C1 segment of cervical spinal cord (tissue), 14 donors: ENCODE measurements at regions not wholly inside any gene's neighbourhood (a gene's known extent, or its start where the extent isn't known, plus 50 kb on each side); places are given as distances from the start of the nearest gene placed in this dataset.

ENCODE experiments used
- DNase-seq, 14 donors: peaks; one replicate each; lab custom pipeline; 2025; lab: John Stamatoyannopoulos, UW

DNA sequence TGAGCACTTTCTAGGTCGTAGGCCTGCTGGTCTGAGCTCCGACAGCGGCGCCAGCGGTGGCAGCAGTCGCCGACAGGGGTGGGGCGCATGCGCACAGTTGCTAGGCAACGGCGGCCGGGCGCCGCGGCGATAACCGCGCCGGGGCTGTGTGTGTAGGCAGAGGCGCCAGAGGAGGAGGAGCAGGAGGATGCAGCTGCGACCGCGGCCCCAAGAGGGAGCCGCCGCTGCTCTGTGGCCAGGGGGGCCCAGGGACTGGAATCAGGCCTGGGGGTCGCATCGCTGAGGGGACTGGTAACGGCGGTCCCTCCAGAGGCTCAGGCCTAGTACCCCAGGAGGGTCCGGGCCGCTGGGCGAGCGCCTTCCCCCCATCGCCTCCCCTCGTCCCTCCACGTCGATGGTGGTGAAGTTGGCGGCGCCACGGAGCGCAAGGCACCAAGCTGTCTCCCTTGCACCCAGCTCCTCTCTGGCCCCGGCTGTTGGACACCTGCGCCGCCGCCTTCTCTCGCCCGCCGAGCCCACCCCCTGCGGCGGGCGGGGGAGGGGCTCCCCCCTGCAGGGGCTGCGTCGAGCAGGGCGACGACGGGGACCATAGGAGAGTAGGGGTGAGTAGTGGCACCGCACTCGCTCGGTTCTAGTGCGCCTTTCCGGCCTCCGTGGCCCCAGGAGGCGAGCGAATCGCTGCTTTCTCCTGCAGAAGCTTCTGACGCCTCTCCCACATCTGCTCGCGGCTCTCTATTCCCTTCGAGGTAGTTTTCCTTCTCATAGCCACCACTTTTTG is 58.6 kb upstream of the ZC4H2 start, which contains the start of gene ZC3H12B:
Gene ZC3H12B (plus strand): TSS at position 159 of the 778 bp plus-strand sequence.
- DNase-seq = peak in 13 of 14 donors; percentile 8 to 77 (median 55)

DNA sequence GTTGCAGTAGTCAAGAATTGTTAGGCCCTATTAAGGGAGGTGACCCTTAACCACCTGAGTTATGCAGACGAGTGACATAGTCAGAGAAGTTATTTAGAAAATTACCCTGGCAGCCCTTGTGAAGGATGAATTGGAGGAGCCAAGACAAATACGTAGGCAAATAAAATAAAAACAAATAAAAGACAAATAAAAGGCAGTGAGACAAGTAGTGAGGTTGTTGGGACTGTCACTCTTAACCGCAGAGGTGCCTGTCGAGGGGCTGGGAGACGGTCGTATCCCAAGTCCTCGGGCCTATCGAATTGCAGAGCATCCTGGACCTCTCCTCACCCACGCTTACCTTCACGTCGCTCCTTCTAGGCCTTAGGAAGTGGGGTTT is 58.0 kb upstream of the ZC4H2 start:
- no peak for DNase-seq
